Right kidney (tissue), 1 donor: ENCODE measurements at regions not wholly inside any gene's neighbourhood (a gene's known extent, or its start where the extent isn't known, plus 50 kb on each side); places are given as distances from the start of the nearest gene placed in this dataset.

Experiments
- DNase-seq: peaks from one replicate; pipeline ENCODE4 v3.0.0-alpha.2; 2016

DNA sequence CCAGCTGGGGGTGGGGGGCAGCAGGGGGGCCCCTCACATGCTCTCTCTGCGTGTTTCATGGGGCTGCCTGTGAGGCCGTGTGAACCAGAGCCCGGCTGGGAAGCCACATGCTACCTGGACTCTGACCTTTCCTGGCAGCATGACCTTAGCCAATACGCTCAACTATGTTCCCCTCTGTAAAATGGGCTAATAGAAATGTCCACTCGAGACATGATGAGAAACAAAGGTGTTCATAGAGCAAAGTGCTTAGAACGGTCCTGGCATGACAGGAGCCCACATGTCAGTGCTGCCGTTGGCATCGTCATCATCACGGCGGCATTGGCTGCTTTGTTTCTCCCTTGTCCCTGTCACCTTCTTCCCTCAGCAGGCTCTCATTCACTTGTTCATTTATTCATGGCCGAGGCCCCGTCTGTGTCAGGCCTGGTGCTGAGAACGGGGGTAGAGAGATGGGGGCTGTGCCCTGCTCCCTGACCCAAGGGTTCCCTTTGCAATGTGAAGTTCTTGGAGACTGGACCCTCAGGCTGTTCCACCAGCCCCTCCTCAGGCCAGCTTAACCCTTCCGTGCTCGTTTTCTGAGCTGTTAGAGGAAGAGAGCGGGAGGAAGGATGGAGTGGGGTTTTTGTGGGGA, 291.4 kb downstream of the SEC14L1 start:
- no peak for DNase-seq

DNA sequence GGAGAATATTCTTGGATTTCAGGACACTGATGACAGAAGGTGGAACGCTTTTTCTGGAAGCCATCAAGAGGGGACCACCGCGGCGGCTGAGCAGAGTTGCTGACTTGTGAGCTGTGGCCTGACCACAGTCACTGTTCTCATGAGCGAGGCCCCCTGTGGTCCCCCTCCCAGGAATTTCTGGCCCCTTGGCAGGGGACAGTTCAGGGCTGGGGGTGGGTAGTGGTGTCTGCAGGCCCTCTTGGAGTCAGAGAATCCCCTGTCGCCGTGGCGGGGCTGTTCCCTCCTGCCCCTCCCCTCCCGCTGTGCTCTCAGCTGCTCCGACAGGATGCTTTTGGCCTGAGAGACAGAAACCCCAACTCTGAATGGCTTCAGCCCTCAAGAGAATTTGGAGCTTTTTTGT, 292.0 kb downstream of the SEC14L1 start:
- no peak for DNase-seq

DNA sequence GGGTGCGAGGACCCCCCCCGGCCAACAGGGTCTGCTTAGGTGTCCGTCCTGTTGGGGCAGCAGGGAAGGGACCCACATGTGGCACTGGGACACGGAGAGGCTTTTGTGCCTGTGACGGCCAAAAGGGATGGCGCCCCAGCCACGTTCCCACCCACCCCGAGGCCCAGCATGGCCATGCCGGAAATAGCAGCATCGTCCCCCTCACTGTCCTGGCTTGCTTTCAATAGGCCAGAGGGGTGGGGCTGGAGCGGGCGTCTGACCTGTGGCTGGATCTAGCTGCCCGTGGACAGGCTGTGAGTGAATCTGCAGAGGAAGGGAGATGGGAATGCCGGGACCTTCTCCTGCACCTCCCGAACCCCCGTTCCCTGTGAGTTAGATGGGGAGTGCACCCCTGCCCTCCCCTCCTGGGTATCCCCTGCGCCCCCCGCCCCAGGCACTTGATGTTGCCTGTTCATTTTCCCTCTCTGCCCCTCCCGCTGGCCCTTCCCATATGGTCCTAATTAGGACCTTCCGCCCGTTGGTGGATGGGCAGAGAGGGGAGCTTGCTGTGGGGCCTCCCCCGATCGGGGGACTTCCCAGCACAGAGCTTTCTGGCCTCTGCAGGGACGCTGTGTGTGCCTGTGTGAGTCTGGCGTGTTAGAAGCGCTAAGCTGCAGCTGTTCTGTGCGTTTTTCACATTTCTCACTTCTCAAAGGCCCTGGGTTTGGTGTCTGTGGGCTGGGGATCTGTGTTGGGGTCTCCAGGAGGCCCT, 292.8 kb downstream of the SEC14L1 start:
- DNase-seq = no peak

DNA sequence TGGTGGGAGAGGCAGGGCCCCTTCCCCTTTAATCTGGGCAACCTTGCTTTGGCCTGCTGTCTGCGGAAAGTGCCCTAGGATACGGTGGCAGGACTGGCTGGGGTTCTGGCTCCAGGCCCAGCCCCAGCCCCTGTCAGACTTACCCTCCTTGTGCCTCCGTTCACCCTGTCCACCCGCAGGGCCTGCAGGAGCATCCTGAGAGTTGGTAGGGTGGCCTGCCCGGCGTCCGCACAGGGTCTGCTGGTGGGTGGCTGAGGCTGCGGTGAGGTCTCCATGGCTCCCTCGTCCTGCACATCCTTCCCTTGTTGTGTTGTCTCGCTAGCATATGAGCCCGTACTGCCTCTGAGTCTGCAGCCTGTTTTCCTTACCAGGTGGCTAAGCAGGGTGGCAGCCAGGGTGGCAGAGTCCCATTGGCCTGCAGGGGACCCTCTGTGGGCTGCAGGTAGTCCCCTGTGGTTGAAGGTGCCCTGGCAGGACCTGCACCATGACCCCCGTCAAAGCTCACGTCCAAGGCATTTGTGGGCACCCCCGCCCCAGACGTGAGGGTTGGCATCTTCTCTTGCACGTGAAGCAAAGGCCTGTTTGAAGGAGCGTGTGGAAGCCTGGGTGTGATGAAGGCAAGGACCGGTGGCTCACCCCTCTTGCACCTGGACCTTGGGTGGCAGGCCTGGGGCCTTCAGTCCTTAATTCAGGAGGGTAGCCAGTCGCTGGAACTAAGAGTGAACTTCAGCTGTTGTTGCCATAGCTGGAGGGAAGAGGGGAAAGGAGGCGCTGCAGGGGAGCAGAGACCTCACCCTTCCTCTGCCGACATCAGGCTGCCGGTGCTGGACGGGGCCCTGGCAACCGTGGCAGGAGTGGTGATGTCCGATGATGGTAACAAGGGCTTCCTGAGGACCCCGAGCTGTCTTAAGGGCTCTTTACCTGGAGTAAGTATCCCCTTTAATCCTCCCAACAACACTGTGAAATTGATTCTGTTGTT, 293.7 kb downstream of the SEC14L1 start:
- no peak for DNase-seq

DNA sequence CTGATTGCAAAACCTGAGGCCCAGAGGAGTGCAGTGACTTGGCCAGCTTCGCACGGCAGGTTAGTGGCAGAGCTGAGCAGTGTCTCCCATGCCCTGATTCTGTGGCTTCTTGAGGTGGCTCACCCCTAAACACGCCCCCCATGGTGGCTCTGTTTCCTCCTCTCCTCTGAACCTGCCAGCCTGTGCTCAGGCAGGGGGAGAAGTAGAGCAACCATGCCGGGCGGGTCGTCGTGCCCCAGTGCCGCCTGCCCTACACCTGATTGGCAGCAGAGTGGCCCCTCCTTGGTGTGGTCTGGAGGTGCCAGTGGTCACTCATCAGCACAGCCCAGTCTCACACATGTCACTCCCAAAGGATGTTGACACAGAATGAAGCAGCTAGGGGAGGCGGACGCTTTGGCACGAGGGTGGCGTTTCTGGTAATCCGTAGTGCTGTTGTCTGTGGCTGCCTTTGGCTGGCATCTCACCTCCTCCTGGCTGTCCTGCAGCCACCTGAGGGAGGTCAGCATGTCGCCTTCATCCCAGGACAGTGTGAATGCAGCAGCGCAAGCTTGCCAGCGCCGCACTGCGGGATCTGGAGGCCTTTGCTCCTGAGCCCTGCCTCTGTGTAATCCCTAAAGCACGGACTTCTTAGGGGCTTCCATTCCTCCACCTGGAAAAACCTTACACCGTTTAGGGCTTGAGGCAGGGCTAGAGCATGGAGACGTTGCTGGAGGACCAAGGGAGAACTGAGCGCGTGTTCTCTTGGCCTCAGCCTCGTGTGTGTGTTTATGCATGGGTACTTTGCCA, 294.7 kb downstream of the SEC14L1 start:
- no peak for DNase-seq

DNA sequence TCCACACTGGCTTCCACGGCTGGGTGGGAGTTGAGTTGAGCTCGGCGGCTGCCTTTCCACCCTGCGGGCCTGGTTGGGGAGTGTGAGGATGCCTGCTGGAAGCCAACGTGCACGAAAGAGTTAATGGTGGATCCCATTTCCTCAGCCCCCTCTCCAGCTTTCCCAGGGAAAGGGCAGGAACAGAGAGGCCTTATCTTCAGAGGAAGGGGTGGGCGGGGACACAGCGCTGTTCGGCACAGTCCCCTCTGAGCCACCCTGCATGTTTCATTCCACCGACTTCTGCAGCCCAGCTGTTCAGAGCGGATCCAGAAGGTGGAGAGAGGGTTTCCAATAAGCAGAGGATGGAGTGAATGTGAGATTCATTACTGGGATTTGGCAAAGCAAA, 295.3 kb downstream of the SEC14L1 start:
- DNase-seq = no peak

DNA sequence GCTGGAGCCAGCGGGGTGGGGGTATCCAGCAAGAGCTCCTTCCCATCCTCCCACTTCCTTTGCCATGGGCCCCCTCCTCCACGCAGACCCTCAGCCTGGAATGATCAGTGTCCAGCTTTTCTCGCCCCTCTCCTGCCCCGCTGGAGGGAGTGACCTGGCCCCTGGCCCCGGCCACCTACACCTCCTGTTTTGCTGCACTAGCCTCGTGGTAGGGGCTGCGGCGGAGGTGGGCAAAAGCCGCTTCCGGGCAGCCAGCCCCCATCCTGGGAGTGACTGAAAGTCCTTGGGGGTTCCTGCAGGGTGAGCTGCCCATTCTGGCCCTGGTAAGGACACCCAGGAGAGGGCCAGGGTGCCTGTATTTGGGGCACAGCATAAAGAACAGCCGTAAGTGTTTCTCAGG, 295.7 kb downstream of the SEC14L1 start:
- no peak for DNase-seq

DNA sequence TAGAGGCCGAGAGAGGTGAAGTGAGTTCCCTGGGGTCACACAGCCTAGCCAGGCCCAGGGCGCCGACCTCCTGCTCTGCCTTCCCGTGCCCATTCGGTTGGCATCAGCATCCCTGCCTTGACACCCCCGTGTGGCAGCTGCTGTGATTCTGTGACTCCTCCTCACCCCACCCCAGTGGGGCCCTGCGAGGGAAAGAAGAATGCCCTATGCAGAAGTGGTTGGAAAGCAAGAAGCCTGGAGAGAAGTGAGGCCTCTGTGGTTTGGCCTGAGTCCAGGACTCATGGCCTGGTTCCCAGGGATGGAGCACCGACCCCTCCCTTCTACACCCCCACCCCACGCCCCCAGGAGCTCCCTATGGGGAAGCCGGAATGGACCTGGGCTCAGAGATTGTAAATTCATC, 296.2 kb downstream of the SEC14L1 start:
- no peak for DNase-seq

DNA sequence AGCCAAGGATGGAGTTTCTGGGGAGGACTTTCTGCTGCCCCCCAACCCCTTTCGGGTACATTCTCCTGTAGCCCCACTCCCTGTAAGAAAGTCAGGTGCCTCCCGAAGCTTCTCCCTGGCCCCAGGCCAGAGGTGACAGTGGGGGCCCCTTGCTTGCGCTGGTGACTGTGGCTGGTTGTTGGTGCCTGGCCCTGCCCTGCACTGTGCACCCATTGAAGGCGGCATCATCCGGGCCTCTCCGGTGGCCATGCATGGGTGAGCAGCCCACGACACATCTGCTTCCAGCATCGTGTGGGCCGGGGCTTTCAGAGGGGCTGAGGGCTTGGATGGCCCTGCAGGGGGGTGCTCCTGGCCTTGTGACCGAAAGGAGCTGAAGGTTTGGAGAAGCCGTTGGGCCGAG, 297.0 kb downstream of the SEC14L1 start:
- DNase-seq = no peak

DNA sequence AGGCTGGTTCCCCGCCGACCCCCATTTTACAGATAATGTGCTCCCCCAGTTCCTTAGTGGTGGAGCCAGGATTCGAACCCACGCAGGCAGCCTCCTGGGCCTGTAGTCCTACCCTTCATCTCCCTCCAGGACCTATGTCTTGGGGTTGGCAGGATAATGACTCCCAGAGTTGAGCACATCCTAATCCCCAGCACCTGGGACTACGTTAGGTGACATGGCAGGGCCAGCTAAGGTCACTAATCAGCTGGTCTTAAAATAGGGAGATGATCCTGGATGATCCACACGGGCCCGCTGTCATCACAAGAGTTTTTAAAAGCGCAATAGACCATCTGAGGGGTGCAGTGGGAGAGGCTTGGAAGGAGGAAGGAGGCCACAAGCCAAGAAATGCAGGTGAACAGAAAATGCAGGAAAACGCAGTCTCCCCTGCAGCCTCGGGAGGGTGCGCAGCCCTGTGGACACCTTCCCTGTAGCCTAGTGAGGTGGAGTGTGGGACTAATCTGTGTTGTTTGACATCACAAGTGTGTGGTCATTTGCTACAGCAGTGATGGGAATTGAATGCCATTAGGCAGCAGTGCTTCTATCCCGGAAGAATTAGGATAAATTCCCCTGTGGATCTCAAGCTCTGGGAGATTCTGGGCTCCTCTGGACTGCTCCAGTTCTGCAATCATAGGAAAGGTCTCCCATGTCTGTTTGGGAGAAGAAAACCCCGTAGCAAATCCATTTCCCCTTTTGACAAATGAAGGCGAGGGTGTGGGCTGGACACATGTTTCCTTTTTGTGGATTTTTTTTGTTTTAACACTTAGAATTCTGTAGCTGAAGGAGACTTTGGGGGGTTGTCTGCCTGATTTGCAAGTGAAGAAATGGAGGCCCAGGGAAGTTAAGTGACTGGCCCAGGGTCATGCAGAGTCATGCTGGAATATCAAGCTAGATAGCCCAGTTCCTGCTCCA, 297.7 kb downstream of the SEC14L1 start:
- DNase-seq = no peak

DNA sequence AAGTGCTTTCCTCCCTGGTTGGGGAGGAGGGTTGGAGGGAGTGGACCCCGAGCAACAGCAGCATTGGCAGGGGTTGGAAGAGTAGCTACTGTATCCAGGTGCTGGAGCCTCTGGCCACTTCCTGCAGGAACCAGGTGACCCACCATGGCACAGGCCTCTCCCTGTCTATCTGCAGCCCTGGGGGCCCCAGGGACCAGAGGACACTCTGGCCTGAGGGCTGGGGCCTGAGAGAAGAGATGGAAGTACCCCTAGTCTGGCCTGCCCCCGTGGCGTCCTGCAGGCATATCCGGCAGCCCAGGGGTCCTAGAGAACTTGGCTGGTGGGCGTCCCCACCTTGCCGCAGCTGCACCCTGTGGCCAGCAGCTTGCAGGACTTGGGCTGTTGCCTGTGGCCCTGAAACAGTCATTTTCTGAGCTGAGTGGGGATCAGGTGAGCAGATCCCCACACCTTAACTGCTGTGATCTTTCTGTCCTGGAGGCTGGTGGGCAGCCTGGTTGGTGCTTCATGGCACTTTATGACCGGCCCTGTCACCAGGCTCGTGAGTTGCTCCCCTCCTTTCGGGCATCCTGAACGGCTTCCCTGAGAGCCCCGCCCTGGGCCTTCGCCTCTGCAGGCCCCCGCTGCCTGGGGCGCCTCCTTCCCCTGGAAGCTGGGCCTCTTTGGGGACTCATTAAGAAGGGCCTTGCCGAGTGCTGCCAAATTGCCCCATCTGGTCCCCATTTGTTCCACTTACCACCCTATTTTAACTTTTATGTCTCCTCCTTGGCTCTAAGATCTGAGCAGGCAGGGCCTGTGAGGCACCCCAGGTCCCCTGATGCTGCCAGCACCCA, 298.6 kb downstream of the SEC14L1 start:
- no peak for DNase-seq

DNA sequence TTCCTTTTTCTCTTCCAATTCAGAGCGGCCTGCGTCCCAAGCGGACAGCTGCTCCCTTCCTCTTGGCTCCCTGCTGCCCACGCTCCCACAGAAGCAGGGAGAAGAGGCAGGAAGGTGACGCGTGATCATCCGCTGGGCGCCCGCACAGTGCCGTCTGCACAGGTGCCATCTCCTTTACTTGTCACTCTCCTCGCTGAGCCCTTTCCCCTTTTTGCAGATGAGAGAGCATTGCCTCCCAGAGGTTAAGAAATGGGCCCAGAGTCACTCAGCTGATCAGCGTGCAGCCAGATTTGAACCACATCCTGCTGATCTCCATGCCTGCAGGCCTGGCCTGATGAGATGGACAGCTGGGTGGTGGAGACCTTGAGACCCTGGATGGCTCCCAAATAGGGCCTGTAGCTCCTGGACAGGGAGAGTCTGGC, 299.8 kb downstream of the SEC14L1 start:
- DNase-seq = no peak

DNA sequence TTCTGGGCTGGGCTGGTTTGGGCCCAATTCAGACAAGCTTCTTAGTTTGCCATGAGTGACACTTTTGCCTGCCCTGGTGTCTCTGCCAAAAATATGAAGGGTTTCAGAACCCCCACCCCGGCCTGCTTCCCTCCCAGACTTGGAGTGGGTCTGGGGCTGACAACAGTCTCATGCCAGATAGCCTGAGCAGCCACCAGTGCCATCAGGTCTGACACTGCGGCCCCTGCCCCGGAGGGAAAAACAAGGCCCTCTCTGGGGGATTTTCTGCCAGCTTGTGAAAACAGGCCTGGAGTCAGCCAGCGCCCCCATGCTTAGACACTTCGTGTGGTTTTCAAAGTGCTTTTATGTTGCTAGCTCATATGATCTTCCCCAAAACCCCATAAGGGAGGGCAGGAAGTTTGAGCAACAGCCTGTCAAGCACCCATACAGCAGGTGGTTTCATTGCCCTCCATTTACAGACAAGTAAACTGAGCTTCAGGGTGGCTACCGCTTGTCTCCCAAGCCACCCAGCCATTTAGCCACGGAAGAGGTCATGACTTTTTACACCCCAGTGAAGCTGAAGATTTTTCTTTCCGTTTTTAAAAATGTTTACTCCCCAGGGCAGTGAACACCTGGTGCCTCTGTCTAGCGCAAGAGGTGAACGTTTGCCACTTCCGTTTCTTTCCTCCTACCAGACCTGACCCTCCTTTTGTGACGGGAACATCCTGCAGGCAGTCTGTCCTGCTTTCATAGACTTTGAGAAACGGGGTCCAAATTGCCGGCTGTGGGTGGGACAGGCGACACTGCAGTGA, 300.6 kb downstream of the SEC14L1 start:
- DNase-seq = no peak

DNA sequence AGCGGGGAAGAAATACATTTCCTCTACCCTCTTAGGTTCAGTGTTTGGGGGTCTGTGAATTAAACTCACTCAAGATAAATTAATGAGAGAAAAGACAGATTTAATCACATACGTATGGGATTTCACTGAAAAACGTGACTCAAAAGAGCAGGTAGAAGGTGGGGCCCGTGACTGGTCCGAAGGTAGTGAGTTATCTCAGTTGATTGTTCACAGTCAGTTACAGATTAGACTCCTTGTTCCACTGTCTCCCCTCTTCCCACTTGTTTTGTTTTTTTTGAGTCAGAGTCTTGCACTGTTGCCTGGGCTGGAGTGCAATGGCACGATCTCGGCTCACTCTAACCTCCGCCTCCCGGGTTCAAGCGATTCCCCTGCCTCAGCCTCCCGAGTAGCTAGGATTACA, 301.2 kb downstream of the SEC14L1 start:
- no peak for DNase-seq

DNA sequence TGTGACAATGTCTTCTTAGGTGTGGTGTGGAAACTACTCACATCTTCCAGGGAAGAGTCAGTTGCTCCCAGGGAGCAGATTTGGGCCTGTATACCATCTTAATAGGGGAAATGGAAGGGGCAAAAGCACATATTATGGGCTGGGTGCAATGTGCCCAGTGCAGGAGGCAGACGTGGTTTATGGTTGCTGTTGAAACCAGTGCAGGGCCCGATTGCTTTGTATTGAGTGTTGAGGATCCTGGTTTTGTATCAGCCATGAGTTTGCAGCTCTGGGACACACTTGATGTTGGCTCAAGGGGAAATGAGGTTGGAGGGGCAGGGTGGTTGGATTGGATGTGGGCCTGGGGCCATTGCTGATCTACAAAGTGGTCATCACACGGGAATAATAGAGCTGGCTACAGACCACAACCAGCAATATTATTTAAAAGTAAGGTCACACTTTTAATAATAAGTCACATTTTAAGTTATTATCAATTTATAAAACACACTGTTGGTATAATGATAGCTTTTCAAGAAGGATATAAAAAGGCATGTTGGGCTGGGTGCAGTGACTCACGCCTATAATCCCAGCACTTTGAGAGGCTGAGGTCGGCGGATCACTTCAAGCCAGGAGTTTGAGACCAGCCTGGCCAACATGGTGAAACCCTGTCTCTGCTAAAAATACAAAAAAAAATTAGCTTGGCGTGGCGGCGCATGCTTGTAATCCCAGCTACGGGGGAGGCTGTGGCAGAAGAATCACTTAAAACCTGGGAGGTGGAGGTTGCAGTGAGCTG, 302.4 kb downstream of the SEC14L1 start:
- no peak for DNase-seq

DNA sequence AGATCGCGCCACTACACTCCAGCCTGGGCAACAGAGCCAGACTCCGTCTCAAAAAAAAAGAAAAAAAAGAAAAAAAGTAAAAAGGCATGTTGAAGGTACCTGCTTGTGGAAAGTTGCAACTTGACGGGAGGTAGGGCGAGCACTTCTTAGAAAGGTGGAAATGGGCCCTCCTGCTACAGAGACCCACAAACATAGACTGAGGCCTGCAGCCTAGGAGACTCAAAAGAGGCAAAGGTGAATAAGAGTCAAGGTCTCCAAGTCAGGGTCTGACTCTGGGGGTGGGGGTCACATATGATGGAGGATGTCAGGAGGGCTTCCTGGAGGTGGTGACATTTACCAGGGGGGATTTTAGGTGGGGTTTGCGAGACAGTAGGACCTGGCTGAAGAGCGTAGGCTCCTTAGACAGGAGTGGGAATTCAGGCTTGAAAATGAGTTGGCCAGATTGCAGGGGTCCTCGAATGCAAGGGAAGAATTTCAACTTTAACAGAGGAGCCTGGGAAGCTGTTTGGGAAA, 303.0 kb downstream of the SEC14L1 start:
- DNase-seq = no peak

DNA sequence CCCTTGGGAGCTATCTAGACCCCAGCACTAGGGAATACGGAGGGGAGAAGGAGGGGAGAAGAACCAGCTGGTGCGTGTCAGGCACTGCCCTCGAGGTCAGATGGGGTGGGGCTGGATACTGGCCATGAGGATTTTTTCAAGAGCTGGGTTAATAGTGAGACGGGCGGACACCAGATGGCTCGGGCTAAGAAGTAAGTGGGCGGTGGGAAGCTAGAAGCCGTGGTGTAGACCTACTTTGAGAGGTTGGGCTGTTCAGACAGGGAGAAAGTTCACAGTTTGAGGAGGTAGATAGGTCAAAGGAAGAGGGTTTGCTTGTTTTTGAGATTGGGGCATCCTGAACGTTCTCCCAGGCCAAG, 303.8 kb downstream of the SEC14L1 start:
- DNase-seq = no peak
